Osteoblast (primary cell): ENCODE measurements at regions not wholly inside any gene's neighbourhood (a gene's known extent, or its start where the extent isn't known, plus 50 kb on each side); places are given as distances from the start of the nearest gene placed in this dataset.

ENCODE experiments used
- DNase-seq: peaks from one replicate; pipeline ENCODE4 v3.0.0; 2011; ENCODE audit warnings: low spot score, mixed read lengths; ENCODE audit not compliant: insufficient read length; ENCODE audit errors: missing footprints
- H2AFZ ChIP-seq: 2 replicates; pipeline ENCODE4 v1.6.0; 2011; ENCODE audit warnings: mild to moderate bottlenecking, low read length
- H3K27ac ChIP-seq: 2 replicates; pipeline ENCODE4 v1.5.1; 2011; ENCODE audit warnings: mild to moderate bottlenecking, low read depth, low read length, moderate library complexity
- H3K27me3 ChIP-seq: 2 replicates; pipeline ENCODE4 v1.6.0; 2012; ENCODE audit warnings: mild to moderate bottlenecking, control low read depth, inconsistent platforms, low read length, moderate library complexity; ENCODE audit not compliant: insufficient read depth
- H3K36me3 ChIP-seq: 2 replicates; pipeline ENCODE4 v1.5.1; 2011; ENCODE audit warnings: mild to moderate bottlenecking, low read length, control low read depth, moderate library complexity; ENCODE audit not compliant: insufficient read depth
- H3K4me1 ChIP-seq: 2 replicates; pipeline ENCODE4 v1.5.1; 2011; ENCODE audit warnings: mild to moderate bottlenecking, low read length, control low read depth, moderate library complexity; ENCODE audit not compliant: insufficient read depth
- H3K4me2 ChIP-seq: 2 replicates; pipeline ENCODE4 v1.6.0; 2011; ENCODE audit warnings: mild to moderate bottlenecking, low read length; ENCODE audit not compliant: insufficient read depth
- H3K4me3 ChIP-seq: fragments of 200-600 bp; sonication (generic); 3 replicates; pipeline ENCODE4 v1.5.1; 2012; ENCODE audit warnings: mild to moderate bottlenecking, low read length, inconsistent platforms; ENCODE audit not compliant: insufficient read depth
- H3K79me2 ChIP-seq: 2 replicates; pipeline ENCODE4 v1.6.0; 2012; ENCODE audit warnings: mild to moderate bottlenecking, low read length, control low read depth, inconsistent platforms; ENCODE audit not compliant: insufficient read depth
- H3K9me3 ChIP-seq: 2 replicates; pipeline ENCODE4 v1.5.1; 2011; ENCODE audit warnings: low read depth, low read length, control low read depth
- H4K20me1 ChIP-seq: 2 replicates; pipeline ENCODE4 v1.6.0; 2012; ENCODE audit warnings: mild to moderate bottlenecking, low read length, control low read depth; ENCODE audit not compliant: insufficient read depth
- CTCF ChIP-seq: IDR thresholded peaks from 2 replicates; pipeline ENCODE4 v1.5.1; 2011; ENCODE audit warnings: mild to moderate bottlenecking, low read depth, low read length, moderate library complexity; ENCODE audit errors: extremely low read depth

GRCh38 chr15:77554306-77555080 is 78.2 kb downstream of the LINGO1 start:
- no peaks in the 10 kb centered on the region for H3K27me3 ChIP-seq
- H2AFZ ChIP-seq, result no peak overlapping the region
- H3K27ac ChIP-seq, result no peak overlapping the region
- no peak overlapping the region for H3K4me2 ChIP-seq
- DNase-seq, result no peak
- no peaks in the 10 kb centered on the region for H3K79me2 ChIP-seq
- H4K20me1 ChIP-seq, result no peaks in the 10 kb centered on the region
- H3K4me1 ChIP-seq, result no peaks in the 10 kb centered on the region
- H3K36me3 ChIP-seq, result no peaks in the 10 kb centered on the region
- H3K9me3 ChIP-seq, result no peaks in the 10 kb centered on the region
- no peak overlapping the region for H3K4me3 ChIP-seq
- TF ChIP-seq CTCF, result no peak

- H2AFZ ChIP-seq, result no peak overlapping the region
- peak; percentile 45 for DNase-seq
- H4K20me1 ChIP-seq, result no peaks in the 10 kb centered on the region
- no peaks in the 10 kb centered on the region for H3K9me3 ChIP-seq
- no peak overlapping the region for H3K4me3 ChIP-seq
- no peaks in the 10 kb centered on the region for H3K4me1 ChIP-seq
- H3K79me2 ChIP-seq, result no peaks in the 10 kb centered on the region
- H3K4me2 ChIP-seq, result no peak overlapping the region
- no peak overlapping the region for H3K27ac ChIP-seq
- H3K27me3 ChIP-seq, result no peaks in the 10 kb centered on the region
- TF ChIP-seq CTCF, result no peak
- H3K36me3 ChIP-seq, result no peaks in the 10 kb centered on the region
These were observed 79.0 kb downstream of the LINGO1 start for GRCh38 chr15:77553695-77554094.

DNA sequence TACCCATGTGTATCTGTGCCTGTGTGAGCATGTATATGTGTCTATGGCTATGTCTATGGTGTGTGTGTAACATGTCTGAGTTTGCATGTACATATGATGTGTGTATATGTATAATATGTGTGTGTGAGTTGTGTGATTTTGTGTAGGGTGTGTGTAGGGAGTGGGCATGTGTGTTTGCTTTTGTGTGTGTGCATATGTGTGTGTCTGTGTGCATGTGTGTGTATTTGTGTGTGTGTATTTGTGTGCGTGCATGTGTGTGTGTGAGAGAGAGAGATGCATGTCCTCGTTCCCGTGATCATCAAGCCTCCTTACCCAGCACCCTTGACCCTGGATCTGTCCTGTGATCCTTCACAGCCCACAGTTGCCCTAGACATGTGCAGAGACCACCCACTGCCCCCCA is 79.5 kb downstream of the LINGO1 start:
- Histone ChIP-seq H3K79me2 (no peaks in the 10 kb centered on the region), H2AFZ (no peak overlapping the region), H3K4me3 (no peak overlapping the region), H3K27ac (no peak overlapping the region), H3K36me3 (no peaks in the 10 kb centered on the region), H3K4me1 (no peaks in the 10 kb centered on the region), H3K27me3 (no peaks in the 10 kb centered on the region), H3K4me2 (no peak overlapping the region), H3K9me3 (no peaks in the 10 kb centered on the region), H4K20me1 (no peaks in the 10 kb centered on the region)
- no peak for TF ChIP-seq CTCF
- no peak for DNase-seq

DNA sequence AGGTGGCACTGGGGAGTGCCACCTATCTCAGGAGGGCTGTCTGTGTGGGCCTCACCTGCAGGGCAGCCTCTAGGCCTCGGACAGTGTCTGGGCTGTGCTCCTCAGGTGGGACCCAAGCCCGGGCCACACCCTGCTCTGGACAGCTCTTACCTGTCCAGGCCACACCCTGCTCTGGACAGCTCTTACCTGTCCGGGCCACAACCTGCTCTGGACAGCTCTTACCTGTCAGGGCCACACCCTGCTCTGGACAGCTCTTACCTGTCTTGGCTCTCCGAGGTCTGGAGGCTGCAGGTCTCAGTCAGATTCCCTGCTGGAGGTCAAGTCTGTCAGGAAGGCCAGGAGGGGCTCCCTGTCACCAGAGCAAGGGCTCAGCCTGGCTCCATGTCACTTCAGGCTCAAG is 80.6 kb downstream of the LINGO1 start:
- Histone ChIP-seq H3K36me3 (no peaks in the 10 kb centered on the region), H3K79me2 (no peaks in the 10 kb centered on the region), H3K4me1 (no peaks in the 10 kb centered on the region), H3K4me3 (no peak overlapping the region), H4K20me1 (no peaks in the 10 kb centered on the region), H3K9me3 (peaks cover 4% of the 10 kb centered on the region), H3K27me3 (no peaks in the 10 kb centered on the region), H2AFZ (no peak overlapping the region), H3K27ac (no peak overlapping the region), H3K4me2 (no peak overlapping the region)
- no peak for TF ChIP-seq CTCF
- DNase-seq, result peak; percentile 64
